Iris pigment epithelial cell (primary cell): ENCODE measurements at regions not wholly inside any gene's neighbourhood (a gene's known extent, or its start where the extent isn't known, plus 50 kb on each side); places are given as distances from the start of the nearest gene placed in this dataset.
A peak's percentile ranks its signal among the peaks of the same experiment; 100 is the strongest.
"Not testable (repeated sequence)": the region's sequence is repeated elsewhere in the genome, so short reads cannot be mapped to it uniquely, and the experiment has no call there.

Source experiments
- DNase-seq: peaks from one replicate; pipeline ENCODE4 v3.0.0-alpha.2; 2011; ENCODE audit warnings: low read depth

DNA sequence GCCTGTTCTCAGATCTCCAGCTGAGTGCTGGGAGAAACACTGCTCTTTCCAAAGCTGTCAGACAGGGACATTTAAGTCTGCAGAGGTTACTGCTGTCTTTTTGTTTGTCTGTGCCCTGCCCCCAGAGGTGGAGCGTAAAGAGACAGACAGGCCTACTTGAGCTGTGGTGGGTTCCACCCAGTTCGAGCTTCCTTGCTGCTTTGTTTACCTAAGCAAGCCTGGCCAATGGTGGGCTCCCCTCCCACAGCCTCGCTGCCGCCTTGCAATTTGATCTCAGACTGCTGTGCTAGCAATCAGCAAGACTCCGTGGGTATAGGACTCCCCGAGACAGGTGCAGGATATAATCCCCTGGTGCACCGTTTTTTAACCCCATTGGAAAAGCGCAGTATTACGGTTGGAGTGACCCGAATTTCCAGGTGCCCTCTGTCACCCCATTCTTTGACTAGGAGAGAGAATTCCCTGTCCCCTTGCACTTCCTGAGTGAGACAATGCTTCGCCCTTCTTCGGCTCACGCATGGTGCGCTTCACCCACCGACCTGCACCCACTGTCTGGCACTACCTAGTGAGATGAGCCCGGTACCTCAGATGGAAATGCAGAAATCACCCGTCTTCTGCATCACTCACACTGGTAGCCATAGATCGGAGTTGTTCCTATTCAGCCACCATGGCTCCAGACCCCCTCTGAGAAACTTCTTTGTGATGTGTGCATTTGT is 650.3 kb upstream of the ALG10B start:
- no peak for DNase-seq

DNA sequence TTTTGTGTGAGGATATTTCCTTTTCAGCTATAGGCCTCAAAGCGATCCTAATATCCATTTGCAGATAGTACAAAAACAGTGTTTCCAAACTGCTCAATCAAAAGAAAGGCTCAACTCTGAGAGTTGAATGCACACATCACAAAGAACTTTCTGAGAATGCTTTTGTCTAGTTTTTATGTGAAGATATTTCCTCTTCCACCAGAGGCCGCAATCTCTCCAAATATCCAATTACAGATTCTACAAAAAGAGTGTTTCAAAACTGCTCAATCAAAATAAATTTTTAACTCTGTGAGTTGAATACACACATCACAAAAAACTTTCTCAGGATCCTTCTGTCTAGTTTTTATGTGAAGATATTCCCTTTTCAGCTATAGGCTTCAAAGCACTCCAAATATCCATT is 648.0 kb upstream of the ALG10B start:
- DNase-seq, result not testable (repeated sequence)

DNA sequence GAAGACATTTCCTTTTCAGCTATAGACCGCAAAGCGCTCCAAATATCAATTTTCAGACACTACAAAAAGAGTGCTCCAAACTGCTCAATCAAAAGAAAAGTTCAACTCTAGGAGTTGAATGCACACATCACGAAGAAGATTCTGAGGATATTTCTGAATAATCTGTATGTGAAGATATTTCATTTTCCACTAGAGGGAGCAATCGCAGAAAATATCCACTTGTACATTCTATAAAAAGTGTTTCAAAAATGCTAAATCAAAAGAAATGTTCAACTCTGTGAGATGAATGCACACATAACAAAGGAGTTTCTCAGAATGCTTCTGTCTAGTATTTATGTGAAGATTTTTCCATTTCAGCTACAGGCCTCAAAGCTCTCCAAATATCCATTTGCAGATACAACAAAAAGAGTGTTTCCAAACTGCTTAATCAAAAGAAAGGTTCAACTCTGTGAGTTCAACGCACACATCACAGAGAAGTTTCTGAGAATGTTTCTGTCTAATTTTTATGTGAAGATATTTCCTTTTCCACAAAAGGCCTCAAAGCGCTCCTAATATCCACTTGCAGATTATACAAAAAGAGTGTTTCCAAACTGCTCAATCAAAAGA is 643.8 kb upstream of the ALG10B start:
- DNase-seq, result peak; percentile 7

DNA sequence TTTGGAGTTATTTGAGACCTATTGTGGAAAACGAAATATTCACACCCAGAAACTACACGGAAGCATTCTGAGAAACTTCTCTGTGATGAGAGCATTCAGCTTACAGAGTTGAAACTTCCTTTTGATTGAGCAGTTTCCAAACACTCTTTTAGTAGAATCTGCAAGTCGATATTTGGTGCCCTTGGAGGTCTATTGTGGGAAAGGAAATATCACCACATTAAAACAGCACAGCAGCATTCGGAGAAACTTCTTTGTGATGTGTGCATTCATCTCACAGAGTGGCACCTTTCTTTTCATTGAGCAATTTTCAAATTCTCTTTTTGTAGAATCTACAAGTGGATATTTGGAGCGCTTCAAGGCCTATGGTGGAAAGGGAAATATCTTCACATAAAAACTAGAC is 595.7 kb upstream of the ALG10B start:
- DNase-seq, result no peak

DNA sequence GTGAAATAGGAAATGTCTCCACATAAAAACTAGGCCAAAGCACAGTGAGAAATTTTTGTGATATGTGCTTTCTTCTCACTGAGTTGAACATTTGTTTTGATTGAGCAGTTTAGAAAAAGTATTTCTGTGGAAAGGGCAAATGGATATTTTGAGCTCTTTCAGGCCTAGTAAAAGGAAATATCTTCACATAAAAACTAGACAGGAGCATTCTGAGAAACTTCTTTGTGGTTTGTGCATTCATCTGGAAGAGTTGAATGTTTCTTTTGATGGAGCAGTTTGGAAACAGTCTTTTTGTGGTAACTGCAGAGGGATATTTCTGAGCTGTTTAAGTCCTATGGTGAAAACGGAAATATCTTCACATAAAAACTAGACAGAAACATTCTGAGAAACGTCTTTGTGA is 582.7 kb upstream of the ALG10B start:
- DNase-seq, result no peak
